ENCODE measurements at regions not wholly inside any gene's neighbourhood (a gene's known extent, or its start where the extent isn't known, plus 50 kb on each side); places are given as distances from the start of the nearest gene placed in this dataset.

DNA sequence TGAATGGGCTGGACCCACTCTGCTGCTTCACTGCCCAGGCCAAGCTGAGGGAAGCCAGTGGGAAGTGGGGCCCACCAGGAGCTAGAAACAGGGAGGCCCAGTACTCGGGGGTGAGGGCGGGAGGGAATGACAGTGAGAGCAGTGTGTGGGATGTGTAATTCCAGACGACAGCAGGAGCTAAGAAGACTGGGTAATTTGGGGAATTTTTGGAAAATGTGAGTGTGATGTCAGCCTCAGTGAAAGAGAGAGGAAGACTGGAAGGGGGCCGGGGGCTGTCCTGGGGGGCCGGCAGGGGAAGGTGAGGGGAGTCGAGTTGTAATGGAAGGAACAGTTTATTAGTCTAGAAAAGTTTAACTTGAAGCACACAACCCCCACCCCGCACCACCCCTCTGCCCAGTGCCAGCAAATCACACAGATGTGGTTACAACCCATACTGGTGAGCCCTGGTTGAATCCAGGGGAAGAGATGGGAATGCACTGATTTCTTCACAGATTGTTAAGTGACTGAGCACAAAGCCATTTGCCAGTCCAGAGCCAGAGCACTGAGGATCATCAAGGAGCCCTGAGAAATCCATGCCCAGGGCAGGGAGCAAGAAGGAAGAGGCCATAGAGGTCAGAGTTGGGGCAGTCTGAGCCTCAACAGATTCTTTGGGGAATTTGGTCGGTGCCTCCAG lies 76.7 kb upstream of the PKDCC start:
- DNase-seq (ENCODE audit: low read depth), result no peak
- in situ Hi-C loops (cut with HindIII; ENCODE audit: low pct_unique_long_range_greater_than_20kb, low sequenced_read_pairs), result no loop called here

DNA sequence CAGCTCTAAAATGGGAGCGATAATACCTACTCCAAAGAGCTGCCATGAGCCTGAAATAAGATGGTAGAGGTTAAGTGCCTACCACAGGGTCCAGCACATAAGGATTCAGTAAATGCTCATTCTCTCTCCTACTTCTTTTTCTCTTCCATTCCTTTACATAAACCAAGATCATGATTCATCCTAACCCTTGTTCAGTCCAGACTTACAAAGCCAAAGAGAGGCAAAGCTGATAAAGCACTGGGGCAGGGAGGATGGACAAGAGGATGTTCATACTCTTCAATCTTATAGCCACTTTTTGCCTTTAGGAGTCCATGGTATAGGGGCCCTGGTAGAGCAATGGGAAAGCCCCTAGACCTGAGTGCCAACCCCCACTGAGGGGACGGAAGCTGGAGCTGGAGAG lies 75.6 kb upstream of the PKDCC start:
- in situ Hi-C loops (cut with HindIII; ENCODE audit: low pct_unique_long_range_greater_than_20kb, low sequenced_read_pairs), result no loop called here
- DNase-seq (ENCODE audit: low read depth), result no peak

DNA sequence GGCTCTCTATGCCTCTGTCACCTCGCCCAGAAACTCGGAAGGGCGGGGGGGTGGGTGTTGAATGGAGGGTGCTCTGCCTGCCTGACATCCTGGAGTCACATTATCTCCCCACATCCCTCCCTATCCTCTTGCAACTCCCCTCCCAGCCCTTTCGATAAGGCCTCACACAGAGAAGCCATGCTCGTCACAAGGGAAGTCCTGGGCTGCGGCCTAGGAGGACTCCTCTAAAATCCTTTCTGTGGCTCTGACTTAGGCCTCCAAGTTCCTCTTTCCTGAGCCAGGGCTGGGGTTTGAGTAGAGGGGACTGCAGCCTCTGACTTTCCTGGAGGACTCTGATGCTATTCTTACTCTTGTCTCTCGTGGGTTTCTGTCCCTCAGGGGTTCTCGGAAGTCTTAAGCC lies 75.0 kb upstream of the PKDCC start:
- no peak for DNase-seq (ENCODE audit: low read depth)
- in situ Hi-C loops (cut with HindIII; ENCODE audit: low pct_unique_long_range_greater_than_20kb, low sequenced_read_pairs), result no loop called here

DNA sequence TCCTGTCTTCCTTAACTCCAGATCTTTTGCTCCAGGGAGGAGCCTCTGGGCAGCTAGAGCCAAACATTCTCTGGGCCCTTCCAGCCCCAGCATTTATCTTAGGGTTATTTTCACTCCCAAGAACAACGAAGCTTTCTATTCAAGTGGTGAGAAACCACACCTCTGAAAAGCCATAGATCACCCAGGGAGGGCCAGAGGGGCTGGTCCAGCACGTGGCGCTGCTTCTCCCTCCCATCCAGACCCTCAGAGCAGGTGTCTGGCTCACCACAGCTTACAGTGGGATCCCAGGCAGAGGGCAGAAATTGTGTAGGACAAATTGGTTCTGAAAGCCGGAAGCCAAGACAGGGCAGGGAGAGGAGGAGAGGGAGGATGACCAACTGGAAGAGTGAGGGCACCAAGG lies 74.0 kb upstream of the PKDCC start:
- DNase-seq (ENCODE audit: low read depth), result no peak
- in situ Hi-C loops (cut with HindIII; ENCODE audit: low pct_unique_long_range_greater_than_20kb, low sequenced_read_pairs), result no loop called here

DNA sequence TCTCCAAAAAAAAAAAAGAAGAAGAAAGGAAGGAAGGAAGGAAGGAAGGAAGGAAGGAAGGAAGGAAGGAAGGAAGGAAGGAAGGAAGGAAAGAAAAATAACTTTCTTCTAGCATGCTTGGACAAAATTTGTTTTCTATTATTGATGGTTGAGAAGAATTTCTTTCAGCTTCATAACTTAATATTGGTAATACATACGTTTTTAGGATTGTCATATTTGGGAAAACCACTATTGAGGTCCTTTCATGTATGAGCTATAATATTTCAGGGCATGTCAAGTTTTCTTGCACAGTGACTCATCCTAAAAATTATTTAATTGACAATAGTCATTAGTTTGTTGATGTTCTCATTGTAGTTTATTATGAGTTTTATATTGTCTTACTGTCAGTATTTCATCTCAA lies 66.4 kb upstream of the PKDCC start:
- no peak for DNase-seq (ENCODE audit: low read depth)
- in situ Hi-C loops (cut with HindIII; ENCODE audit: low pct_unique_long_range_greater_than_20kb, low sequenced_read_pairs), result no loop called here

DNA sequence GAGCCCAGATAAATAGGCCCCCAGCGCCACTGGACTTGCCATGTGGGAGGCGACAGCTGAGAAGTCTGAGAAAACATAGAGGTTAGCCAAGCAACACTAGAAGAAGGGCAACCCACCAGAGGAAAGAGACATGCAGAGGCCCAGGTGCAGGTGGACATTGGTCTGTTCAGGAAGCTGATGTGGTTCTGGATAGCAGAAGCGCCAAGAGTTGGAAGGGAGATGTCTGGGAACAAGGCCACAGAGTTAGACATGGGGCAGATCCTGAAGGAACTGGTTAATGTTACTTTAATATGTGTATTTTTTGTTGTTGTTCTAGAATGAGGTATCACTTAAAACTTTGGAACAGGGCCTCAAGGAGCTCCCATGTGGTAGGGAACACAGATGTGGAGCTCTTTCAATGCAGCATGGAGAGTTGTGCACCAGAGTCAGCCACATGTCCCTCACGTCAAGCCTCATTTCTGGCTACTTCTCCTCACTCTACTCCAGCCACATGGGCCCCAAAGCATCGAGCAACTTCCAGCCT lies 62.2 kb upstream of the PKDCC start:
- in situ Hi-C loops (cut with HindIII; ENCODE audit: low pct_unique_long_range_greater_than_20kb, low sequenced_read_pairs), result no loop called here
- DNase-seq (ENCODE audit: low read depth), result no peak

DNA sequence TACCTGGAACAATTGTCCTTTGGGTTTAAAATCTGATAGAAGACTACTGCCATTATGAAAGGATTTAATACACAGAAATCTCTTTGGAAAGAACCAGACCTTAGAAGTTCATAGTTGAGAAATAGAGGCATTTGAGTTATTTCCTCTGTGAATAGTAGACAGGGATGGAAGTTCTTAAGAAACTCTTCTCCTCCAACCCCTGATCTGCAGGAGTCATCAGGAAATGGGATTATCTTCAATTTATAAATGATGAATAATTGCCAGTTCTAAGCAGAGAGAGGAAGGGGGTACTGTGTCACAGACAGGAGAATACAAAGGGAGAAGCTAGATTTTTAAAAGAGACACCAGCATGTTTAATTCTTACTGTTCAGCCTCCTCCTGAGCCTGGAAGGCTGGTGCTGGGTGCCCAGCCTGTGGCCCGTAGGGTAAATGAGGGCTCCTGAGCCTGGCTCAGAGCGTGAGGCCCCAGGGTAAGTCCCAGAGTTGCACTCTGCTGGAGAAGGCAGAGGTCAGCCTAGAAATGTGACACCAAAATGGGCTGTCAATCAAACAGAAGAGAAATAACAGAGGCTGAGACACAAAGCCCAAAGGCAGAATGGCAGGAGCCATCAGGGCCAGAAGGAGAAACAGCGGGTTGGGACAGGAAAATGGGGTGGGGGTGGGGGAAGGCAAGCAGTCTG lies 58.2 kb upstream of the PKDCC start:
- in situ Hi-C loops (cut with HindIII; ENCODE audit: low pct_unique_long_range_greater_than_20kb, low sequenced_read_pairs), result no loop called here

DNA sequence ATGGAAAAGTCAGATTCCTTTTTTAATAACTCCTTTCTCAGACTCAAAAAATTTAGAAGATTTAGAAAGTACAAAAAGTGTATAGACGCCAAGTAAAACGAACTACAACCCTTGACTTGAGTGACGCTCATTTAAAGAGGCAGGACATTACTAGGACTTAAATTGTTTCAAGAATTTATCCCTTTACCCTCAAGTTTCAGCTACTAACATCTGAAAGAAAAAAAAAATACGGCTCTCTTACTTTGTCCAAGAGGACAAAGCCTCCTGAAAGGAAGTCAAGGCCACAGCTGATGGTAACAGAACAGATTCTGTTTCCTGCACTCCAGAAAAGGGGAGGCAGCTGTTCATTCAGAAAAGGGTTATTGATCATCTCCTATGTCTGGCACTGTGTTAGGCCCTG lies 57.6 kb upstream of the PKDCC start:
- in situ Hi-C loops (cut with HindIII; ENCODE audit: low pct_unique_long_range_greater_than_20kb, low sequenced_read_pairs), result no loop called here
- DNase-seq (ENCODE audit: low read depth), result no peak

More for the DNA sequence above, 58.2 kb upstream of the PKDCC start:
- no peak for DNase-seq (ENCODE audit: low read depth)

DNA sequence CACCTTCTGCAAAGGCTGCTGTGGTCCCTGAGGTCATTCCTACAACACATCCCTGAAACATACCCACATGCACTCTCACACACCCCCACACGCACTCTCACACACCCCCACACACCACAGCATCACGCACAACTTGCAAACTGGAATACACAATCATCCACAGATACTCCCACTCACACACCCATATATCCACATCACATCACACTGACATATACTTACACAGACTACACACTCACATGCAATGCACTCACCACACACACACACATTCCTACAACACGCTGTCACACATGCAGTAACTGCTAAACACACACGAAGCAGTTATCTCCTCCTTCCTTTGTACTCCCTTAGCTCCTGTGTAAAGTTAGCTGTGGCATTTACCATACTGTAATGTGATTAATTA lies 57.1 kb upstream of the PKDCC start:
- no peak for DNase-seq (ENCODE audit: low read depth)
- in situ Hi-C loops (cut with HindIII; ENCODE audit: low pct_unique_long_range_greater_than_20kb, low sequenced_read_pairs), result no loop called here

DNA sequence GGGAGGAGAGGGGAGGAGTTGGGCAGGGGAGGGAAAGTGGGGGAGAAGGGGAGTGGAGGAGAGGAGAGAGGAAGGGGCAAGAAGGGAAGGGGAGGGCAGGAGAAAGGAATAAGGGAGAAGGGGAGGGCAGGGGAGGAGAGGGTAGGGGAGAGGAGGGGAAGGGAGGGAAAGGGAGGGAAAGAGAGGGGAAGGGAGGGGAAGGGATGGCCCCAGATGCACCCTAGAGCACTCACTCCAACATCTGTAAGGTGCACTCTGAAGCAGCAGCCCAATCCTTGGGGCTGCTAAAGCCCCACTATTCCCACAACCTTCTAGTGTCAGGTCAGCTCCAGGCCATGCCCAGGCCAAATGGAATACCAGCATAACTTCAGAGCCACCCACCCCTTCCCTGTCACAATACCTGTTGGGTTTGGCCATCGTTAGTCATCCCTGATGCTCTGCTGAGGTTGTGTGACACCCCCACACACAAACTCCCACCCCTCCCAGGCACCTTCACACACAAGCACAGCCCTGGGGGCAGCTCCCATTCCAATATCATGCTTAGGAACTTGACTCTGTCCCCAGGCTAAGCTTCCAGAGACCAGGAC lies 55.7 kb upstream of the PKDCC start:
- in situ Hi-C loops (cut with HindIII; ENCODE audit: low pct_unique_long_range_greater_than_20kb, low sequenced_read_pairs), result no loop called here
- DNase-seq (ENCODE audit: low read depth), result no peak

DNA sequence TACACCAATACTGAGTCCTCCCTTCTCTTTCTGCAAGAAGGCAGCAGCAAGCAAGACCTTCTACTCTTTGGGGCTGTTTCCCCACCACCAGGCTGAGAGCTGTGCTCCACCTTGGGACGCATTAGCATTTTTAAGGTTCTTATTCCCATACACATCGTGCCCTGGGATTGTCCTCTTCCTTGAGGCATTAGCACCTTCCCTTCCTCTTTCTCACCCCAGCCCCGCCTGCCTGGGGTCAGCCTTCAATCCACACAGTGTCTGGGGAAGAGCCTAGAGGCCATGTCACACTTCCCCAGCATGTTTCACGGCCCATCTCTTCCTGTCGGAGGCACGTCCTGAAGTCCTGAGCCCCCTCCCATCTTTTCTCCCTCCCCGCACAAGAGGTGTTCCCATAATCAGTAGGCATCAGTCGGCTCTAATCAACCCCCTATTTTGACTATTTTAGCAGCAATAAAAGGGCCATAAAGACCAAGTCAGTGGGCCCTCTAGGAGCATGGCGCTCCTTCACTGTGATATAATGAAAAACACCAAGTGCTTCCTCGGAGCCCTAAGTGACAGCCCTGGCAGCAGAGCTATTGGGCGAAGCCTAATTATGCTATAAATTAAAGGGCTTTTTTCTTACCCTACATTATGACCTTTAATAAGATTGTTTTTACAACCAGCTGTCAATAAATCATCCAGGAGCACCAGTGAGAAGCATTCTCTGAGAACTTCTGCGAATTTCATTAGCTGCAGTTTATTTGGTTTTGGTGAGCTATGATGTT lies 55.0 kb upstream of the PKDCC start:
- DNase-seq (ENCODE audit: low read depth), result no peak
- in situ Hi-C loops (cut with HindIII; ENCODE audit: low pct_unique_long_range_greater_than_20kb, low sequenced_read_pairs), result no loop called here

DNA sequence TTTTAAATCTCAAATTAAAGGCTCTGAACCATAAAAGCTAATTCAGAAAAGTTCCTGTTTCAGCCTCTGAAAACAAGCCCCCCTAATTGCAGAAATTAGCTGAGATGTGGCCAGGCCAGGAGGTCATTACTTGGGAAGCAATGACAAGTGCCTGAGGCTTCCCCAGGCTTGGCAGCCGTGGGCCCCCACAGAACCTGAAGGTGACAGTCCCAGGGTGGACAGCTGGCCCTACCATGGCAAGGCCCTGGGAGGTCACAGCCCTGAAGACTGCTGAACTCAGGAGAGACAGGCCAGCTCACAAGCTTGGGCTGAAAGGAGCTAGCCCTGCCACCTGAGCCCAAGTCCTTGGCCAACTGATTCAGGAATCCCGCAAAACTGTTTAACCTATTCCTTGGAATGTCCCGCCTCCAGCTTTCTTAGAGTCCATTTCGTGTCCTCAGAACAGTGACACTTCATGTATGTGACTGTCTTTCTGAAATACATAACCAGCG lies 54.3 kb upstream of the PKDCC start:
- no peak for DNase-seq (ENCODE audit: low read depth)
- in situ Hi-C loops (cut with HindIII; ENCODE audit: low pct_unique_long_range_greater_than_20kb, low sequenced_read_pairs), result no loop called here

DNA sequence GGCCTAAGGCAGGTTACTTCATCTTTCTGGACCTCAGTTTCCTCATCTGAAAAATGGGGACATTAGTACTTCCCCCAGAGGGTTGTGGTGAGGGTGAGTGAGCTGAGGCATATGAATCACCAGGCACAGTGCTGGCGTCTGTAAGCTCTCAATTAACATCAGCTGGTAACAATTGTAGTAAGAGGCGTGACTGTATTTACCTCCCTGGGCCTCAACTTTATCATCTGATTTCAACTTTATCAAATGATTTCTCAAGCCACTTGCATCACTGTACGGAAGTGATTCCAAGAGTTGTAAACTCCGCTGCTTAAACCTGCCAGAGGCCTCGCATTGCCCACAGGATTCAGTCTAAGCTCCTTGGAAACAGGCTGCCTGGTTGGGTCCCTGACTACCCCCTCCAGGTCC lies 53.6 kb upstream of the PKDCC start:
- in situ Hi-C loops (cut with HindIII; ENCODE audit: low pct_unique_long_range_greater_than_20kb, low sequenced_read_pairs), result no loop called here
- no peak for DNase-seq (ENCODE audit: low read depth)

DNA sequence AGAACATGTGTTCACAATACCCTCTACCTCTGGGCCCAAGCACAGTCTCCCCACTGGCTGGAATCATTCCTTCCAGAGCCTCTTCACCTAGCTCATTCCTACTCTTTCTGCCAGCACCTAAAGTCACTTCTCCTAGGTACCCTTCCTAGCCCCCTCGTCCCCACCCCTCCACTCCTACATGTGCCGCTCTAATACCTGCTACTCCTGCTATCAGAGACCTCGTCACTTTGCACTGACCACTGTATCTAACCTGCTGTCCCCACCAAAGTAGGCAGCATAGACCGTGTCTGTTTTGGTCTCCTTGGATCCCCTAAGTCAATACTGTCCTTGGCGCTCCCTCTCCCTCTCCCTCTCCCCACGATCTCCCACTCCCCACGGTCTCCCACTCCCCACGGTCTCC lies 53.2 kb upstream of the PKDCC start:
- in situ Hi-C loops (cut with HindIII; ENCODE audit: low pct_unique_long_range_greater_than_20kb, low sequenced_read_pairs), result no loop called here
- no peak for DNase-seq (ENCODE audit: low read depth)

DNA sequence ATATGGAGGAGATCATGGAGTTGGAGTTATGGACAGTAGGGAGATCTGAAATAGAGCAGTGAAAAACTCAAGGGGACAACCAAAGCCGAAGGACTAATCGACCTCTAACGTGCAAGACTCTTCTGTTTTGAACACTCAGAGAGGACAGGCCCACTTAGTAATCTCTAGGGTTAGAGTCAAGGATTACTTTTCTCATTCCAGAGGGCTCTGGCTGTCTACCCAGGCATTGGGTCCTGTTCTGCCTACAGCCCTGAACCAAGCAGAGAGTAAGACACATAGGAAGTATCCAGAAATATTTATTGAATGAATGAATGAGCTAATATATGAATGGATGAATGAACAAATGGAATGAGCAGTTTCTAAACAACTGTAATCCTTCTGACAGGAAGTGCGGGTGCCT lies 50.3 kb upstream of the PKDCC start:
- in situ Hi-C loops (cut with HindIII; ENCODE audit: low pct_unique_long_range_greater_than_20kb, low sequenced_read_pairs), result no loop called here
- DNase-seq (ENCODE audit: low read depth), result no peak
